ENCODE measurements at regions not wholly inside any gene's neighbourhood (a gene's known extent, or its start where the extent isn't known, plus 50 kb on each side); places are given as distances from the start of the nearest gene placed in this dataset.
"Not testable (repeated sequence)": the region's sequence is repeated elsewhere in the genome, so short reads cannot be mapped to it uniquely, and the experiment has no call there.

GRCh38 chr9:26216702-26217101, 538.5 kb upstream of the TUSC1 start:
- ChIA-PET POLR2A (no interaction called here), CTCF (interaction anchor here (0.6 kb wide), 1 partner anchor 365 kb away, joined by 3 read pairs; no protein-coding TSS in a partner anchor)
- Mint-ChIP-seq H3K36me3 (ENCODE audit: insufficient read depth, unreplicated experiment) (peaks cover 7% of the 10 kb centered on the region), H3K4me3 (ENCODE audit: unreplicated experiment) (no peak overlapping the region), H3K27me3 (ENCODE audit: insufficient read depth, unreplicated experiment) (no peaks in the 10 kb centered on the region), H3K27ac (ENCODE audit: low read depth, unreplicated experiment) (no peak overlapping the region), H3K4me1 (ENCODE audit: insufficient read depth, unreplicated experiment) (no peaks in the 10 kb centered on the region), H3K9me3 (ENCODE audit: unreplicated experiment) (peaks cover 11% of the 10 kb centered on the region)
- intact Hi-C loops (cut with micrococcal nuclease), result no loop called here
- DNase-seq (ENCODE audit: unreplicated experiment), result no peak
- TF ChIP-seq CTCF (IDR thresholded peaks at IDR 0.05; ENCODE audit: unreplicated experiment), result no peak
- no TSS peak for BruUV-seq (replicated peaks)

GRCh38 chr9:26214713-26215444, 536.6 kb upstream of the TUSC1 start:
- H3K36me3 Mint-ChIP-seq (ENCODE audit: insufficient read depth, unreplicated experiment); H3K4me3 Mint-ChIP-seq (ENCODE audit: unreplicated experiment); CTCF ChIA-PET; BruUV-seq (replicated peaks); POLR2A ChIA-PET; H3K27ac Mint-ChIP-seq (ENCODE audit: low read depth, unreplicated experiment); H3K27me3 Mint-ChIP-seq (ENCODE audit: insufficient read depth, unreplicated experiment); intact Hi-C loops (cut with micrococcal nuclease); H3K4me1 Mint-ChIP-seq (ENCODE audit: insufficient read depth, unreplicated experiment); DNase-seq (ENCODE audit: unreplicated experiment): not testable (repeated sequence)
- peaks cover 11% of the 10 kb centered on the region for H3K9me3 Mint-ChIP-seq (ENCODE audit: unreplicated experiment)

GRCh38 chr9:26210338-26210851, 532.2 kb upstream of the TUSC1 start:
- no peaks in the 10 kb centered on the region for H3K9me3 Mint-ChIP-seq (ENCODE audit: unreplicated experiment)
- H3K27me3 Mint-ChIP-seq (ENCODE audit: insufficient read depth, unreplicated experiment), result no peaks in the 10 kb centered on the region
- no peak for DNase-seq (ENCODE audit: unreplicated experiment)
- intact Hi-C loops (cut with micrococcal nuclease), result no loop called here
- ChIA-PET CTCF (no interaction called here), POLR2A (no interaction called here)
- H3K36me3 Mint-ChIP-seq (ENCODE audit: insufficient read depth, unreplicated experiment), result peaks cover 7% of the 10 kb centered on the region
- no peaks in the 10 kb centered on the region for H3K4me1 Mint-ChIP-seq (ENCODE audit: insufficient read depth, unreplicated experiment)
- TF ChIP-seq CTCF (IDR thresholded peaks at IDR 0.05; ENCODE audit: unreplicated experiment), result no peak
- BruUV-seq (replicated peaks), result no TSS peak
- no peak overlapping the region for H3K27ac Mint-ChIP-seq (ENCODE audit: low read depth, unreplicated experiment)
- no peak overlapping the region for H3K4me3 Mint-ChIP-seq (ENCODE audit: unreplicated experiment)

- Mint-ChIP-seq H3K9me3 (ENCODE audit: unreplicated experiment) (no peaks in the 10 kb centered on the region), H3K27ac (ENCODE audit: low read depth, unreplicated experiment) (no peak overlapping the region), H3K4me1 (ENCODE audit: insufficient read depth, unreplicated experiment) (no peaks in the 10 kb centered on the region), H3K4me3 (ENCODE audit: unreplicated experiment) (no peak overlapping the region), H3K36me3 (ENCODE audit: insufficient read depth, unreplicated experiment) (no peaks in the 10 kb centered on the region), H3K27me3 (ENCODE audit: insufficient read depth, unreplicated experiment) (no peaks in the 10 kb centered on the region)
- ChIA-PET POLR2A (no interaction called here), CTCF (no interaction called here)
- BruUV-seq (replicated peaks), result no TSS peak
- no peak for DNase-seq (ENCODE audit: unreplicated experiment)
- intact Hi-C loops (cut with micrococcal nuclease), result no loop called here
- no peak for TF ChIP-seq CTCF (IDR thresholded peaks at IDR 0.05; ENCODE audit: unreplicated experiment)
These were observed 527.0 kb upstream of the TUSC1 start for GRCh38 chr9:26205261-26205660.

Measured in MCF 10A (cell line).